ENCODE measurements at regions not wholly inside any gene's neighbourhood (a gene's known extent, or its start where the extent isn't known, plus 50 kb on each side); places are given as distances from the start of the nearest gene placed in this dataset.

- H3K9me3 ChIP-seq (ENCODE audit: control insufficient read depth, insufficient read depth, low read length), result no peaks in the 10 kb centered on the region
- no peaks in the 10 kb centered on the region for H4K20me1 ChIP-seq (ENCODE audit: control insufficient read depth, insufficient read depth, low read depth, low read length)
- no peak overlapping the region for H3K4me3 ChIP-seq (ENCODE audit: low read length)
- H3K9me2 ChIP-seq (replicated peaks; ENCODE audit: control insufficient read depth, low read length), result no peaks in the 10 kb centered on the region
- no peaks in the 10 kb centered on the region for H3K79me2 ChIP-seq (ENCODE audit: control insufficient read depth, low read length)
- H3K4me1 ChIP-seq (ENCODE audit: control insufficient read depth, low read length), result no peaks in the 10 kb centered on the region
- no peak overlapping the region for H3K27ac ChIP-seq (ENCODE audit: low read depth, low read length)
- H3K36me3 ChIP-seq (ENCODE audit: control insufficient read depth, low read length), result no peaks in the 10 kb centered on the region
- TF ChIP-seq EZH2phosphoT487 (IDR thresholded peaks at IDR 0.05; ENCODE audit: borderline replicate concordance, low read length), result no peak
- TF ChIP-seq CTCF (IDR thresholded peaks at IDR 0.05; ENCODE audit: low read depth, low read length, poor library complexity, severe bottlenecking), result no peak
- no peaks in the 10 kb centered on the region for H3K27me3 ChIP-seq (ENCODE audit: control insufficient read depth, low read length)
- H3F3A ChIP-seq (ENCODE audit: control insufficient read depth, insufficient read depth), result no peaks in the 10 kb centered on the region
- no peak overlapping the region for H3K4me2 ChIP-seq (ENCODE audit: low read length)
Observed at GRCh38 chr5:120150770-120151169, 313.3 kb upstream of the PRR16 start.

- Histone ChIP-seq H3K4me2 (ENCODE audit: low read length) (no peak overlapping the region), H3K27ac (ENCODE audit: low read depth, low read length) (no peak overlapping the region)
- TF ChIP-seq EZH2phosphoT487 (IDR thresholded peaks at IDR 0.05; ENCODE audit: borderline replicate concordance, low read length) (no peak), CTCF (IDR thresholded peaks at IDR 0.05; ENCODE audit: low read depth, low read length, poor library complexity, severe bottlenecking) (no peak)
Observed at GRCh38 chr5:120151181-120151580, 312.9 kb upstream of the PRR16 start.

GRCh38 chr5:120151825-120152224 lies 312.3 kb upstream of the PRR16 start:
- no peak overlapping the region for H3K4me3 ChIP-seq (ENCODE audit: low read length)
- no peaks in the 10 kb centered on the region for H4K20me1 ChIP-seq (ENCODE audit: control insufficient read depth, insufficient read depth, low read depth, low read length)
- no peaks in the 10 kb centered on the region for H3K79me2 ChIP-seq (ENCODE audit: control insufficient read depth, low read length)
- no peaks in the 10 kb centered on the region for H3K27me3 ChIP-seq (ENCODE audit: control insufficient read depth, low read length)
- H3K4me2 ChIP-seq (ENCODE audit: low read length), result no peak overlapping the region
- TF ChIP-seq CTCF (IDR thresholded peaks at IDR 0.05; ENCODE audit: low read depth, low read length, poor library complexity, severe bottlenecking), result no peak
- no peak for TF ChIP-seq EZH2phosphoT487 (IDR thresholded peaks at IDR 0.05; ENCODE audit: borderline replicate concordance, low read length)
- no peak overlapping the region for H3K27ac ChIP-seq (ENCODE audit: low read depth, low read length)
- H3K9me3 ChIP-seq (ENCODE audit: control insufficient read depth, insufficient read depth, low read length), result no peaks in the 10 kb centered on the region
- no peaks in the 10 kb centered on the region for H3F3A ChIP-seq (ENCODE audit: control insufficient read depth, insufficient read depth)
- no peaks in the 10 kb centered on the region for H3K9me2 ChIP-seq (replicated peaks; ENCODE audit: control insufficient read depth, low read length)
- no peaks in the 10 kb centered on the region for H3K4me1 ChIP-seq (ENCODE audit: control insufficient read depth, low read length)
- H3K36me3 ChIP-seq (ENCODE audit: control insufficient read depth, low read length), result no peaks in the 10 kb centered on the region

More at GRCh38 chr5:120151181-120151580, 312.9 kb upstream of the PRR16 start:
- H3K79me2 ChIP-seq (ENCODE audit: control insufficient read depth, low read length), result no peaks in the 10 kb centered on the region
- no peaks in the 10 kb centered on the region for H3K36me3 ChIP-seq (ENCODE audit: control insufficient read depth, low read length)
- H4K20me1 ChIP-seq (ENCODE audit: control insufficient read depth, insufficient read depth, low read depth, low read length), result no peaks in the 10 kb centered on the region
- H3F3A ChIP-seq (ENCODE audit: control insufficient read depth, insufficient read depth), result no peaks in the 10 kb centered on the region
- no peaks in the 10 kb centered on the region for H3K27me3 ChIP-seq (ENCODE audit: control insufficient read depth, low read length)
- no peaks in the 10 kb centered on the region for H3K4me1 ChIP-seq (ENCODE audit: control insufficient read depth, low read length)
- H3K9me2 ChIP-seq (replicated peaks; ENCODE audit: control insufficient read depth, low read length), result no peaks in the 10 kb centered on the region
- no peaks in the 10 kb centered on the region for H3K9me3 ChIP-seq (ENCODE audit: control insufficient read depth, insufficient read depth, low read length)
- H3K4me3 ChIP-seq (ENCODE audit: low read length), result no peak overlapping the region

GRCh38 chr5:120152472-120152871 lies 311.6 kb upstream of the PRR16 start:
- Histone ChIP-seq H4K20me1 (ENCODE audit: control insufficient read depth, insufficient read depth, low read depth, low read length) (no peaks in the 10 kb centered on the region), H3K79me2 (ENCODE audit: control insufficient read depth, low read length) (no peaks in the 10 kb centered on the region), H3K9me2 (replicated peaks; ENCODE audit: control insufficient read depth, low read length) (no peaks in the 10 kb centered on the region), H3K4me2 (ENCODE audit: low read length) (no peak overlapping the region), H3K9me3 (ENCODE audit: control insufficient read depth, insufficient read depth, low read length) (no peaks in the 10 kb centered on the region), H3K4me1 (ENCODE audit: control insufficient read depth, low read length) (no peaks in the 10 kb centered on the region), H3F3A (ENCODE audit: control insufficient read depth, insufficient read depth) (no peaks in the 10 kb centered on the region), H3K36me3 (ENCODE audit: control insufficient read depth, low read length) (no peaks in the 10 kb centered on the region), H3K27me3 (ENCODE audit: control insufficient read depth, low read length) (no peaks in the 10 kb centered on the region), H3K4me3 (ENCODE audit: low read length) (no peak overlapping the region), H3K27ac (ENCODE audit: low read depth, low read length) (no peak overlapping the region)
- no peak for TF ChIP-seq CTCF (IDR thresholded peaks at IDR 0.05; ENCODE audit: low read depth, low read length, poor library complexity, severe bottlenecking)
- TF ChIP-seq EZH2phosphoT487 (IDR thresholded peaks at IDR 0.05; ENCODE audit: borderline replicate concordance, low read length), result no peak

All from DOHH2 (cell line).